HFF-Myc (cell line): ENCODE measurements at regions not wholly inside any gene's neighbourhood (a gene's known extent, or its start where the extent isn't known, plus 50 kb on each side); places are given as distances from the start of the nearest gene placed in this dataset.

Experiments
- DNase-seq: peaks from one replicate; pipeline ENCODE4 v3.0.0-alpha.2; 2011; ENCODE audit warnings: low read depth; ENCODE audit errors: extremely low read depth
- H3K4me3 ChIP-seq: replicated peaks from 2 replicates; pipeline ENCODE4 v1.5.1; 2011; ENCODE audit warnings: low read depth, mild to moderate bottlenecking, control low read depth, low read length
- TF ChIP-seq, protein P1 (sequence below): IDR thresholded peaks from 2 replicates; pipeline ENCODE4 v1.5.1; 2012; ENCODE audit warnings: mild to moderate bottlenecking, low read depth, low read length, control low read depth; ENCODE audit errors: missing control alignments

DNA sequence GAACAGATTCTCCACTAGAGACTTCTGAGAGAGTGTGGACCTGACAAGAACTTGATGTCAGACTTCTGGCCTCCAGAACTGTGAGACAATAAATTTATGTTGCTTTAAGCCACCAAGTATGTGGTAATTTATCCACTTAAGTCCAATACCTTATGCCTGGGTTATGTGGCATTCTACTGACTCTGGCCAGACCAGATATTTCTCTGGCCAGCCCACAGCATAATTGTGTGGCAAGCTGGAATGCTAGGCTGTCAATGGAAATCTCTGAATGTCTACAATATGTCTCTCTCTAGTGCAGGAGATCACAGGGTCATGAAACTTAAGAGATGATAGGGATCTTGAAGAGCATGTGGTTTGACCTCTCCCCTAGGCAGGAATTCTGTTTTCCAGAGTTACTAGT is 251.0 kb downstream of the ZNF674 start:
- TF ChIP-seq, protein P1, sequence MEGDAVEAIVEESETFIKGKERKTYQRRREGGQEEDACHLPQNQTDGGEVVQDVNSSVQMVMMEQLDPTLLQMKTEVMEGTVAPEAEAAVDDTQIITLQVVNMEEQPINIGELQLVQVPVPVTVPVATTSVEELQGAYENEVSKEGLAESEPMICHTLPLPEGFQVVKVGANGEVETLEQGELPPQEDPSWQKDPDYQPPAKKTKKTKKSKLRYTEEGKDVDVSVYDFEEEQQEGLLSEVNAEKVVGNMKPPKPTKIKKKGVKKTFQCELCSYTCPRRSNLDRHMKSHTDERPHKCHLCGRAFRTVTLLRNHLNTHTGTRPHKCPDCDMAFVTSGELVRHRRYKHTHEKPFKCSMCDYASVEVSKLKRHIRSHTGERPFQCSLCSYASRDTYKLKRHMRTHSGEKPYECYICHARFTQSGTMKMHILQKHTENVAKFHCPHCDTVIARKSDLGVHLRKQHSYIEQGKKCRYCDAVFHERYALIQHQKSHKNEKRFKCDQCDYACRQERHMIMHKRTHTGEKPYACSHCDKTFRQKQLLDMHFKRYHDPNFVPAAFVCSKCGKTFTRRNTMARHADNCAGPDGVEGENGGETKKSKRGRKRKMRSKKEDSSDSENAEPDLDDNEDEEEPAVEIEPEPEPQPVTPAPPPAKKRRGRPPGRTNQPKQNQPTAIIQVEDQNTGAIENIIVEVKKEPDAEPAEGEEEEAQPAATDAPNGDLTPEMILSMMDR = no peak
- no peak for DNase-seq
- no peak overlapping the region for H3K4me3 ChIP-seq

DNA sequence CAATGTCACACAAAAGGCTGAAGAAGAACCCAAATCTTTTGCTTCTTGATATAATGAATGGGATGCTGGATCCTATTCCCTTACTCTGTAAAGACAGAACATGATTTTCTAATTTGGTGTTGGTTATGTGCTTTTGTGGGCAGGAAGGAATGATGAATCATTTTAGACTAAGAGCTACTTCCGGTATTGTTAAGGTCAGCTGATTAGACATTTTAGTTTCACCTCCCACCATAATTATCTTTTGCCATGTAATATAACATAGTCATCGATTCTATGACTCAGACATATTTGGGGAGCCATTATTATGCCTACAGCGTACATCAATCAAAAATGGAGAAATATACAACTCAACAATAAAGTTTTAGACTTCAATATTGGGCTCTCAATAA is 265.3 kb downstream of the ZNF674 start:
- DNase-seq = peak; percentile 25
- TF ChIP-seq, protein P1 = no peak

DNA sequence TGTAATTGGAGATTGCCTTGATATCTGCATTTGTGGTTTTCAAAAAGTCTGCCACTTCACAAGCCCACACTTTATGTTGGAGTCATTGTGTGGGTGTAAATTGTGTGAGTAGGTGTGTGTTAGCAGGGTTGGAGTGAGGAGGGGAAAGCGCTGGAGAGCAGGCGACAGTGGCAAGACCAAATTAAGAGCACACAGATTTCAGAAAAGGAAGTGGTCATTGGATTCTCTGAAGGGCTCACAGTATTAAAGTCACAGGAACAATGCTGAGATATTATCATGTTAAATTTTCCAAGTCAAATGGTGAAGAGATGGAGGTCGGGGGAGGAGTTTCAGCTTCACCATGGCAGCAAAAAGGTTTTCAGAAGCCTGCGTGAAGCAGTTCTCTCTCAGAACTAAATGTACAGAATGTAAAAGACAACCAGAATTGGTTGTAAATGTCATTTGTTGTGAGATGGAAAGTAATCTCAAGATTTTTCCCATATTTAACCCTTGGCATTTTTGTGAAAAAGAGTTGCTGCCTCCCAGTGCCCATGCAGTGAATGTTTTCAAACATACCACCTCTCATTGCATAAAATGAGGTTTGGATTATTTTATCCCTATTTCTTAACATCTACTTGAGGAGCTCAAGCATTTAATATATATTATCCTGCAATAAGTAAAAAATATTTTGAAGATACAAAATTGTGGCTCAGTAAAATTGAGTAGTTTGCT is 265.9 kb downstream of the ZNF674 start:
- no peak overlapping the region for H3K4me3 ChIP-seq
- TF ChIP-seq, protein P1 = no peak
- DNase-seq = no peak

More for the DNA sequence above, 265.3 kb downstream of the ZNF674 start:
- no peak overlapping the region for H3K4me3 ChIP-seq

DNA sequence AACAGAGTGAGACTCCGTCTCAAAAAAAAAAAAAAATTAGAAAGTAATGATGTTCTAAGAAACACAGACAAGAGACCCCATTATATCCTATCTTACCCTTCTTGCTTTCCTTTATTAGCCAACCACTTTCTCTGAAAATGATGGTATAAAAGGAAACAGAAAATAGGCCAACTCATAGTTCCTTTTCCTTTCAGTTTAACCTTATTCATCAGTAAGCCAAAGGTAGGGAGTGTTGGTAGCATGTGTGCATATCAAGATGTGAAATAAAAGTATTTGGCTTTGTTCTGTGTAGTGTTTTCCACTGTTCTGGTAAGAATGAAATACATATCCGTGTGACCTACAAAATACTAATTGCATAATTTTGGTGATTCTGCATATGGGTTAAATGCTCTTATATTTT is 266.6 kb downstream of the ZNF674 start:
- H3K4me3 ChIP-seq = no peak overlapping the region
- TF ChIP-seq, protein P1 = no peak
- DNase-seq = no peak

DNA sequence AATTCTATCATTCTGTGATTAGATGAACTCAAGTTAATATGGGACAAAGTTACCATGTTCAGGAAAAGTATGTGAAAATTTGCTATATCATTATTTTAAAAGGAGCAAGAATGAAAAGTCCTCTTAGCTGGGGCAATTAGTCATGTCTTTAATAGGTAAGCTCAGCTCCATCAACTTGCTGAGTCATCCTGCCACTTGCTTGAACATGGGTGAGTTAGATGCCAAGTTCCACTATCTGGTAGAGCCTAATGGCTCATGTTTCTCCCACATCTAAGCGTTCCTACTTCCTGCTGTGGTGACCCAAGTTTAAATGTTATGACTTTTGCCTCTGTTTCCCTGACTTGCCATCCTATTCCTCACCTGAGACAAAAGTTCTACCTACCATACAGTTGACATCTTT is 276.8 kb downstream of the ZNF674 start:
- no peak overlapping the region for H3K4me3 ChIP-seq
- no peak for DNase-seq
- TF ChIP-seq, protein P1 = no peak

DNA sequence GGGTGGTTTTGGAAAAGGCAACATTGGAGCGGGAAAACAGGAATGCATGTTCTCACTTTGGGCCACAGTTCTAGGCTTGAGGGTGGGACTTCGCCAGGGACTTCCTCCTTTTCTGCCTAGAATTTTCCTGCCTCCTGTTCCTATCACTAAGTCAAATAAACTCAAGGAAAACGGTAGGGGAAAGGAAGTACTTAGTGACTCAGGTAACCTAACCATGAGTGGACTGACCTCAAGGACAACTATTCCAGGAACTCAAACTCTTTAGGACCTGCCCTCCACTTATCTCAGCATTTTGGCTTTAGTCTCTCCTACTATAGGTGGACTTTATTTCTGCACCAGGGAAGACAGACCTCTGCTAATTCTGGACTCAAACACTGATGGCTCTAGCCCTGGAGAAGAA is 281.7 kb downstream of the ZNF674 start:
- TF ChIP-seq, protein P1 = no peak
- no peak overlapping the region for H3K4me3 ChIP-seq
- DNase-seq = no peak

DNA sequence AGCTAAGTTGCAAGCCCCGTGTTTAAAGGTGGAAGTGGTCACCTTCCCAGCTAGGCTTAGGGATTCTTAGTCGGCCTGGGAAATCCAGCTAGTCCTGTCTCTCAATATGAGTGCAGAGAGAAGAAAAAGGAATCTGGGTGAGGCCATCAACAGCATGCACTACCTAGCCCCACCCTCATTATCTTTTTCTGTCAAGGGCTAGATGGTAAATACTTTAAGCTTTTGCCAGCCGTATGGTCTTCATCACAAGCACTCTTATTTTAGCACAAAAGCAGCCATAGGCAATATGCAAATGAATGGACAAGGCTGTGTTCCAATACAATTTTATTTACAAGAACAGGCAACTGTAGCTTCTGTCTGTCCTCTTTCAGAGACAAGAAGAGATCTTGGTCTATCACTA is 282.9 kb downstream of the ZNF674 start:
- no peak for DNase-seq
- H3K4me3 ChIP-seq = no peak overlapping the region
- TF ChIP-seq, protein P1 = no peak
